IMR-90 (cell line): ENCODE measurements at regions not wholly inside any gene's neighbourhood (a gene's known extent, or its start where the extent isn't known, plus 50 kb on each side); places are given as distances from the start of the nearest gene placed in this dataset.

Source experiments
- CHD1 ChIP-seq: IDR thresholded peaks from 2 replicates; pipeline ENCODE4 v1.6.1; 2012; ENCODE audit warnings: low read depth, low read length, improper control_type of control experiment
- FOS ChIP-seq: fragments of 150-350 bp; IDR thresholded peaks from 2 replicates; pipeline ENCODE4 v1.6.1; 2016; ENCODE audit warnings: low read depth, low read length
- MAFK ChIP-seq: IDR thresholded peaks from 2 replicates; pipeline ENCODE4 v1.6.1; 2012; ENCODE audit warnings: low read depth, low read length, improper control_type of control experiment
- MXI1 ChIP-seq: IDR thresholded peaks from 2 replicates; pipeline ENCODE4 v1.6.1; 2012; ENCODE audit warnings: low read depth, mild to moderate bottlenecking, low read length, moderate library complexity, borderline replicate concordance
- POLR2A ChIP-seq: IDR thresholded peaks from 2 replicates; pipeline ENCODE4 v1.6.1; 2012; ENCODE audit warnings: mild to moderate bottlenecking, low read depth, low read length
- RAD21 ChIP-seq: IDR thresholded peaks from 2 replicates; pipeline ENCODE4 v1.6.1; 2012; ENCODE audit warnings: low read length, improper control_type of control experiment
- RFX5 ChIP-seq: IDR thresholded peaks from 2 replicates; pipeline ENCODE4 v1.8.0; 2012; ENCODE audit warnings: low read depth, mild to moderate bottlenecking, low read length, moderate library complexity
- USF2 ChIP-seq: fragments of 150-350 bp; IDR thresholded peaks from 2 replicates; pipeline ENCODE4 v1.6.1; 2017; ENCODE audit warnings: mild to moderate bottlenecking, antibody characterized with exemption, low read length, low read depth
- TF ChIP-seq, protein P1 (sequence below): conservative IDR thresholded peaks from 2 replicates; pipeline ENCODE4 v1.5.1; 2012; ENCODE audit warnings: mild to moderate bottlenecking, low read depth, low read length, improper control_type of control experiment

DNA sequence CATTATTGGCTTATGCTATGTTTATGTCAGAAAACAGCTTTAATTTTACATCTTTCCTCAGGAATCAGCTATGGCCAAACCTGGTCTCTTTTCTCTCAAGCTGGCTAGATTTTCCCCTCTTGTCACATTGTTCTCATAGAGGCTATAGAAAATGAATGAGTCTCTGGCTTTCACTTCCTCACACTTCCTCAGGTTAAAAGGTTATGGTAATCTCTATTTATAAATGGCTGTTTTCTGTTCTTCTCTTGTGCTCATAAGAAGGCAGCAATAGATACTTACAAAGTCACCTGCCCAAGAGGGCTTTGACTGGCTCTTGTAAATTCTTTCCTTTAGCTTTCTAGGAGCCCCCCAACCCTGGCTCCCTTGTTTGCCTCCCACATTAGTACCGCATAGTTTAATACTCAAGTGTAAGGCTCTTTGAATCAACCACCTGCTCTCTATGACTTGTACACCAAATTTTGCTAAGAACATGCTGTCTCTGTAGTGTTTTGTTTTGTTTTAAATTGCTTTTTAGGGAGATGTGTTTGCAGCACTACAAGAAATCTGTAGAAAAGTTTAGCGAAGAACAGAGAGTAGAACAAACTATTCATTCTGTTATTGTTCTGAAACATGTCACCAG lies 897.4 kb upstream of the CITED2 start:
- TF ChIP-seq, protein P1, sequence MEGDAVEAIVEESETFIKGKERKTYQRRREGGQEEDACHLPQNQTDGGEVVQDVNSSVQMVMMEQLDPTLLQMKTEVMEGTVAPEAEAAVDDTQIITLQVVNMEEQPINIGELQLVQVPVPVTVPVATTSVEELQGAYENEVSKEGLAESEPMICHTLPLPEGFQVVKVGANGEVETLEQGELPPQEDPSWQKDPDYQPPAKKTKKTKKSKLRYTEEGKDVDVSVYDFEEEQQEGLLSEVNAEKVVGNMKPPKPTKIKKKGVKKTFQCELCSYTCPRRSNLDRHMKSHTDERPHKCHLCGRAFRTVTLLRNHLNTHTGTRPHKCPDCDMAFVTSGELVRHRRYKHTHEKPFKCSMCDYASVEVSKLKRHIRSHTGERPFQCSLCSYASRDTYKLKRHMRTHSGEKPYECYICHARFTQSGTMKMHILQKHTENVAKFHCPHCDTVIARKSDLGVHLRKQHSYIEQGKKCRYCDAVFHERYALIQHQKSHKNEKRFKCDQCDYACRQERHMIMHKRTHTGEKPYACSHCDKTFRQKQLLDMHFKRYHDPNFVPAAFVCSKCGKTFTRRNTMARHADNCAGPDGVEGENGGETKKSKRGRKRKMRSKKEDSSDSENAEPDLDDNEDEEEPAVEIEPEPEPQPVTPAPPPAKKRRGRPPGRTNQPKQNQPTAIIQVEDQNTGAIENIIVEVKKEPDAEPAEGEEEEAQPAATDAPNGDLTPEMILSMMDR = no peak
- TF ChIP-seq POLR2A (no peak), RAD21 (no peak), USF2 (no peak), CHD1 (no peak), FOS (no peak), MAFK (no peak), RFX5 (no peak), MXI1 (no peak)
